Endothelial cell of umbilical vein (primary cell): ENCODE measurements at regions not wholly inside any gene's neighbourhood (a gene's known extent, or its start where the extent isn't known, plus 50 kb on each side); places are given as distances from the start of the nearest gene placed in this dataset.

Source experiments
- BruUV-seq: library from RNA; stranded (reverse); fragments of 400-500 nt; replicated peaks from 2 replicates; lab custom pipeline; 2021; lab: Mats Ljungman, UMichigan
- CTCF ChIA-PET: fragments of 300-600, 350-600 bp; sonication (Branson Sonifier 250); formaldehyde crosslinking; loops from one replicate; lab custom pipeline; 2021; ENCODE audit warnings: antibody characterized with exemption, inconsistent platforms; lab: Charles Lee
- POLR2A ChIA-PET: fragments of 300-600, 350-600 bp; sonication (Branson Sonifier 250); formaldehyde crosslinking; loops from one replicate; lab custom pipeline; 2021; ENCODE audit warnings: antibody characterized with exemption, inconsistent platforms; lab: Charles Lee
- DNase-seq: peaks from one replicate; pipeline ENCODE4 v3.0.0-alpha.2; 2011; ENCODE audit warnings: low read depth, low spot score
- FAIRE-seq: peaks from 2 replicates; lab custom pipeline; 2011; peaks lifted over from hg19 to GRCh38; lab: Jason Lieb, UNC
- H2AFZ ChIP-seq: 2 replicates; pipeline ENCODE4 v1.6.0; 2012; ENCODE audit warnings: low read depth, low read length, control low read depth, inconsistent platforms
- H3K27ac ChIP-seq: 2 replicates; pipeline ENCODE4 v1.5.1; 2011; ENCODE audit warnings: low read depth, mild to moderate bottlenecking, control low read depth, low read length, moderate library complexity; ENCODE audit not compliant: insufficient read depth
- H3K27me3 ChIP-seq, 2 experiments: 2 replicates each; pipeline versions ENCODE4 v1.6.0 to v1.6.1; 2011; ENCODE audit warnings: low read length in 2 of 2, mixed read lengths in 1 of 2; ENCODE audit not compliant: control insufficient read depth in 2 of 2, insufficient read depth in 2 of 2
- H3K36me3 ChIP-seq, 2 experiments: 2 replicates in 1 of 2; 3 replicates in 1 of 2; pipeline ENCODE4 v1.5.1; 2011; ENCODE audit warnings: low read length in 2 of 2, mild to moderate bottlenecking in 1 of 2, moderate library complexity in 1 of 2; ENCODE audit not compliant: control insufficient read depth in 2 of 2, insufficient read depth in 2 of 2; ENCODE audit errors: extremely low read depth in 1 of 2
- H3K4me1 ChIP-seq: 3 replicates; pipeline ENCODE4 v1.5.1; 2011; ENCODE audit warnings: mild to moderate bottlenecking, low read length; ENCODE audit not compliant: control insufficient read depth, insufficient read depth; ENCODE audit errors: extremely low read depth
- H3K4me2 ChIP-seq: 2 replicates; pipeline ENCODE4 v1.6.1; 2011; ENCODE audit warnings: low read length, control low read depth, mixed read lengths; ENCODE audit not compliant: insufficient read depth
- H3K4me3 ChIP-seq, 3 experiments: fragments of 200-600 bp in 1 of 3; sonication (generic), shearing (Covaris generic) in 1 of 3; replicated peaks in 1 of 3; 2 replicates each; pipeline ENCODE4 v1.5.1; 2011 to 2016; ENCODE audit warnings: control low read depth in 3 of 3, low read length in 3 of 3, mild to moderate bottlenecking in 2 of 3, inconsistent platforms in 1 of 3, low read depth in 1 of 3, moderate library complexity in 1 of 3; ENCODE audit not compliant: insufficient read depth in 1 of 3
- H3K79me2 ChIP-seq: 2 replicates; pipeline ENCODE4 v1.6.0; 2012; ENCODE audit warnings: low read length, inconsistent platforms; ENCODE audit not compliant: control insufficient read depth, insufficient read depth
- H3K9ac ChIP-seq: replicated peaks from 2 replicates; pipeline ENCODE3; 2011; ENCODE audit warnings: low read length, control low read depth; ENCODE audit not compliant: insufficient read depth; ENCODE audit errors: extremely low read depth
- H3K9me1 ChIP-seq: replicated peaks from 3 replicates; pipeline ENCODE4 v1.6.0; 2011; ENCODE audit warnings: mild to moderate bottlenecking, low read length; ENCODE audit not compliant: control insufficient read depth, insufficient read depth; ENCODE audit errors: extremely low read depth
- H3K9me3 ChIP-seq: replicated peaks from 2 replicates; pipeline ENCODE4 v1.5.1; 2012; ENCODE audit warnings: low read length, inconsistent platforms; ENCODE audit not compliant: control insufficient read depth, insufficient read depth
- H4K20me1 ChIP-seq: replicated peaks from 2 replicates; pipeline ENCODE3; 2011; ENCODE audit warnings: mild to moderate bottlenecking, low read length; ENCODE audit not compliant: control insufficient read depth, insufficient read depth; ENCODE audit errors: extremely low read depth
- CTCF ChIP-seq, 2 donors: IDR thresholded peaks; 1 replicate in 1 of 2; 2 replicates in 1 of 2; pipeline ENCODE4 v1.5.1; 2011; ENCODE audit warnings: low read length in 2 of 2, mild to moderate bottlenecking in 2 of 2, moderate library complexity in 2 of 2, control low read depth in 1 of 2, inconsistent platforms in 1 of 2, low read depth in 1 of 2; ENCODE audit not compliant: insufficient read depth in 1 of 2; ENCODE audit errors: extremely low read depth in 1 of 2
- EZH2 ChIP-seq: IDR thresholded peaks from 2 replicates; pipeline ENCODE4 v1.6.1; 2012; ENCODE audit warnings: borderline replicate concordance, low read depth, mild to moderate bottlenecking, moderate library complexity, low read length, inconsistent platforms; ENCODE audit not compliant: severe bottlenecking
- FOS ChIP-seq: IDR thresholded peaks from 2 replicates; pipeline ENCODE4 v1.6.1; 2011; ENCODE audit warnings: mild to moderate bottlenecking, low read length, moderate library complexity, borderline replicate concordance; ENCODE audit not compliant: insufficient read depth
- GATA2 ChIP-seq: IDR thresholded peaks from 2 replicates; pipeline ENCODE4 v1.7.0; 2011; ENCODE audit warnings: low read depth, mild to moderate bottlenecking, moderate library complexity, mixed read lengths, low read length; ENCODE audit not compliant: insufficient read length, insufficient read depth
- JUN ChIP-seq: IDR thresholded peaks from 2 replicates; pipeline ENCODE4 v1.6.1; 2011; ENCODE audit warnings: borderline replicate concordance, low read depth; ENCODE audit not compliant: insufficient read length, insufficient read depth
- MAX ChIP-seq: IDR thresholded peaks from 2 replicates; pipeline ENCODE4 v1.6.1; 2011; ENCODE audit not compliant: insufficient read depth, insufficient read length
- MYC ChIP-seq: IDR thresholded peaks from one replicate; pipeline ENCODE4 v1.6.1; 2011; ENCODE audit warnings: mild to moderate bottlenecking, low read depth, low read length
- POLR2A ChIP-seq: IDR thresholded peaks from 2 replicates; pipeline ENCODE4 v1.6.1; 2012; ENCODE audit warnings: low read depth, mild to moderate bottlenecking, control low read depth, low read length
- POLR2AphosphoS5 ChIP-seq: IDR thresholded peaks from 2 replicates; pipeline ENCODE4 v1.6.1; 2012; ENCODE audit warnings: low read depth, mild to moderate bottlenecking, control low read depth, low read length, moderate library complexity; ENCODE audit not compliant: insufficient read depth
- dilution Hi-C: fragments of 300-500 bp; cut with MboI; formaldehyde crosslinking; loops from one replicate; pipeline ENCODE4 v1.15.0; 2019; ENCODE audit warnings: low sequenced_read_pairs; ENCODE audit not compliant: extremely low pct_ligation_motif_present
- intact Hi-C: fragments of 100-400 bp; cut with micrococcal nuclease; formaldehyde crosslinking; loops from one replicate; pipeline ENCODE4 v1.10.0; 2022

GRCh38 chr6:92292067-92292466 lies 1127.3 kb downstream of the EPHA7 start:
- BruUV-seq = no TSS peak
- no peak overlapping the region for H3K27ac ChIP-seq
- dilution Hi-C loops (no loop called here), intact Hi-C loops (no loop called here)
- no peaks in the 10 kb centered on the region for H4K20me1 ChIP-seq
- H3K9me3 ChIP-seq = no peaks in the 10 kb centered on the region
- H3K9ac ChIP-seq = no peak overlapping the region
- H3K79me2 ChIP-seq = no peaks in the 10 kb centered on the region
- no peak for TF ChIP-seq EZH2
- no peak for TF ChIP-seq JUN
- no peak for TF ChIP-seq POLR2AphosphoS5
- no peak for DNase-seq
- H3K4me2 ChIP-seq = no peak overlapping the region
- no peaks in the 10 kb centered on the region for H3K9me1 ChIP-seq
- no peak overlapping the region for H2AFZ ChIP-seq
- no peaks in the 10 kb centered on the region for H3K27me3 ChIP-seq
- no peak for FAIRE-seq
- H3K4me3 ChIP-seq = no peak overlapping the region
- CTCF ChIA-PET = no interaction called here
- POLR2A ChIA-PET = no interaction called here
- no peaks in the 10 kb centered on the region for H3K4me1 ChIP-seq
- H3K36me3 ChIP-seq = no peaks in the 10 kb centered on the region

GRCh38 chr6:92289831-92290230 lies 1129.5 kb downstream of the EPHA7 start:
- intact Hi-C loops = no loop called here
- FAIRE-seq (no peak), DNase-seq (no peak)
- H3K4me1 ChIP-seq = no peaks in the 10 kb centered on the region
- BruUV-seq = no TSS peak
- H3K9me3 ChIP-seq = no peaks in the 10 kb centered on the region
- dilution Hi-C loops = no loop called here
- no peak overlapping the region for H3K9ac ChIP-seq
- no peak overlapping the region for H3K27ac ChIP-seq
- TF ChIP-seq MAX (no peak), JUN (no peak), MYC (no peak), FOS (no peak), GATA2 (no peak), EZH2 (no peak), POLR2A (no peak), CTCF (IDR thresholded peaks at IDR 0.05; ENCODE audit: extremely low read depth in 1 of 2, insufficient read depth in 1 of 2, low read depth in 1 of 2, low read length in 2 of 2) (no peak), POLR2AphosphoS5 (no peak)
- H4K20me1 ChIP-seq = no peaks in the 10 kb centered on the region
- H3K4me3 ChIP-seq = no peak overlapping the region
- no peak overlapping the region for H3K4me2 ChIP-seq
- no peaks in the 10 kb centered on the region for H3K9me1 ChIP-seq
- no peaks in the 10 kb centered on the region for H3K36me3 ChIP-seq
- ChIA-PET CTCF (interaction anchor here (0.6 kb wide), 1 partner anchor 498 kb away, joined by 3 read pairs; no protein-coding TSS in a partner anchor), POLR2A (no interaction called here)
- no peak overlapping the region for H2AFZ ChIP-seq
- no peaks in the 10 kb centered on the region for H3K79me2 ChIP-seq
- no peaks in the 10 kb centered on the region for H3K27me3 ChIP-seq
